Gastrocnemius medialis (tissue), 4 donors: ENCODE measurements at regions not wholly inside any gene's neighbourhood (a gene's known extent, or its start where the extent isn't known, plus 50 kb on each side); places are given as distances from the start of the nearest gene placed in this dataset.

Source experiments
- POLR2A ChIP-seq, 2 donors: fragments of 450-650 bp; IDR thresholded peaks; one replicate each; pipeline ENCODE4 v1.6.1; 2017; ENCODE audit warnings: antibody characterized with exemption in 2 of 2, mild to moderate bottlenecking in 2 of 2, moderate library complexity in 2 of 2
- TF ChIP-seq, protein P1 (sequence below), 5 experiments: fragments of 450-650 bp in 3 of 5; fragments of 200-600 bp in 2 of 5; sonication (generic) in 2 of 5; IDR thresholded peaks in 4 of 5; conservative IDR thresholded peaks in 1 of 5; 1 replicate in 4 of 5; 2 replicates in 1 of 5; pipeline ENCODE4 v1.5.1; 2016 to 2019; ENCODE audit warnings: antibody characterized with exemption in 5 of 5, mild to moderate bottlenecking in 3 of 5, moderate library complexity in 3 of 5

DNA sequence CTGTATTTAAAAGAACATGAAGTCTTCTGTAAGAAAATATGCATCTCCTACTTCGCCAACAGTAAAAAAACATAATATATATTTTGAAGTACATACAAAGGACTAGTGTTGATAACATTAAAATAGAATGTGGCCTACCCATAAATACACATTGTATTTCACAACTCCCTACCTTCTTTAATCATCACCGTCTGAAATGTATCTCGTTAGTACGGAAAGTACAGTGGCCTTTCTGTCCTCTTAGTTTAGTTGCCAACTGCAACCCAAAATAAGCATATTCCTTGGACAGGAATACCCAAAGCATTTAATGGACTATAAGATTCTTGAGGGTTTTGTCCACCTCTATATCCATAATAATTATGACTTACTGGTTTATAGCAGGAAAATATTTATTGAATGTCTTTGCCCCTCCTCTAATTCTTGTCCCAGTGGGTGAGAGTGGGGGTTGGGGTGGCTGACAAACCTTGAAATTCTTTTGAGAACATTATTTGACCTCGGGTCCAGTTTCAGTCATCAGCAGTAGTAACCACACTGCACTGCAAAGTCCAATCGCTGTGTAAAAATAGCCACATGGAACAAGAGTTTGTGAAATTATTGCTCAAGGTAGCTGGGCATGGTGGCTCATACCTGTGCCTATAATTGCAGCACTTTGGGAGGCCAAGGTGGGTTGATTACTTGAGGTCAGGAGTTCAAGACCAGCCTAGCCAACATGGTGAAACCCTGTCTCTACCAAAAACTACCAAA, 474.5 kb downstream of the KLHL13 start:
- TF ChIP-seq, protein P1, sequence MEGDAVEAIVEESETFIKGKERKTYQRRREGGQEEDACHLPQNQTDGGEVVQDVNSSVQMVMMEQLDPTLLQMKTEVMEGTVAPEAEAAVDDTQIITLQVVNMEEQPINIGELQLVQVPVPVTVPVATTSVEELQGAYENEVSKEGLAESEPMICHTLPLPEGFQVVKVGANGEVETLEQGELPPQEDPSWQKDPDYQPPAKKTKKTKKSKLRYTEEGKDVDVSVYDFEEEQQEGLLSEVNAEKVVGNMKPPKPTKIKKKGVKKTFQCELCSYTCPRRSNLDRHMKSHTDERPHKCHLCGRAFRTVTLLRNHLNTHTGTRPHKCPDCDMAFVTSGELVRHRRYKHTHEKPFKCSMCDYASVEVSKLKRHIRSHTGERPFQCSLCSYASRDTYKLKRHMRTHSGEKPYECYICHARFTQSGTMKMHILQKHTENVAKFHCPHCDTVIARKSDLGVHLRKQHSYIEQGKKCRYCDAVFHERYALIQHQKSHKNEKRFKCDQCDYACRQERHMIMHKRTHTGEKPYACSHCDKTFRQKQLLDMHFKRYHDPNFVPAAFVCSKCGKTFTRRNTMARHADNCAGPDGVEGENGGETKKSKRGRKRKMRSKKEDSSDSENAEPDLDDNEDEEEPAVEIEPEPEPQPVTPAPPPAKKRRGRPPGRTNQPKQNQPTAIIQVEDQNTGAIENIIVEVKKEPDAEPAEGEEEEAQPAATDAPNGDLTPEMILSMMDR (IDR thresholded peaks at IDR 0.05 in 4 of 5, conservative IDR thresholded peaks at IDR 0.05 in 1 of 5) = no peak
- TF ChIP-seq POLR2A (IDR thresholded peaks at IDR 0.05) = no peak
